ENCODE measurements at regions not wholly inside any gene's neighbourhood (a gene's known extent, or its start where the extent isn't known, plus 50 kb on each side); places are given as distances from the start of the nearest gene placed in this dataset.

DNA sequence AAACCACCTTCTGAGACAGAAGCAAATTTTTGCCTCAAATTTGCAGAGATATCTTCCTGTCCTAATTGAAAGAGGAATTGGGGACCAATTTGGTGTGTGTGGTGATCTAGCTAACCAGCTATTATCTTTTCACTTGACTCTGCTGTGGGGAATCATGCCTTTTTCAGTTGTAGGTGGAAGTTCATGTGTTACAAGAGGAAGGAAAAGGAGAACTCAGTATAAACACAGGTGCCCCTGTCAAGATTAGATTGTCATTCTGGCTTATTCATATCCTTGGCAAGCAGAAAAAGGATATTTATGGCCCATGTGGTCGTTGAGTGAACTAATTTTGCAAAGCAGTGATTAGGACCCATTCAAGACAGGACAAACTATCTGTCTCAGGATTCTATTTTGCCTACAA, 336.8 kb upstream of the SLC30A5 start:
- TF ChIP-seq, protein P1, sequence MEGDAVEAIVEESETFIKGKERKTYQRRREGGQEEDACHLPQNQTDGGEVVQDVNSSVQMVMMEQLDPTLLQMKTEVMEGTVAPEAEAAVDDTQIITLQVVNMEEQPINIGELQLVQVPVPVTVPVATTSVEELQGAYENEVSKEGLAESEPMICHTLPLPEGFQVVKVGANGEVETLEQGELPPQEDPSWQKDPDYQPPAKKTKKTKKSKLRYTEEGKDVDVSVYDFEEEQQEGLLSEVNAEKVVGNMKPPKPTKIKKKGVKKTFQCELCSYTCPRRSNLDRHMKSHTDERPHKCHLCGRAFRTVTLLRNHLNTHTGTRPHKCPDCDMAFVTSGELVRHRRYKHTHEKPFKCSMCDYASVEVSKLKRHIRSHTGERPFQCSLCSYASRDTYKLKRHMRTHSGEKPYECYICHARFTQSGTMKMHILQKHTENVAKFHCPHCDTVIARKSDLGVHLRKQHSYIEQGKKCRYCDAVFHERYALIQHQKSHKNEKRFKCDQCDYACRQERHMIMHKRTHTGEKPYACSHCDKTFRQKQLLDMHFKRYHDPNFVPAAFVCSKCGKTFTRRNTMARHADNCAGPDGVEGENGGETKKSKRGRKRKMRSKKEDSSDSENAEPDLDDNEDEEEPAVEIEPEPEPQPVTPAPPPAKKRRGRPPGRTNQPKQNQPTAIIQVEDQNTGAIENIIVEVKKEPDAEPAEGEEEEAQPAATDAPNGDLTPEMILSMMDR (IDR thresholded peaks at IDR 0.05) = no peak
- no peak for TF ChIP-seq EP300 (IDR thresholded peaks at IDR 0.05)

Data from gastroesophageal sphincter (tissue), 3 donors.